Urinary bladder (tissue), 3 donors: ENCODE measurements at regions not wholly inside any gene's neighbourhood (a gene's known extent, or its start where the extent isn't known, plus 50 kb on each side); places are given as distances from the start of the nearest gene placed in this dataset.

Experiments used
- DNase-seq: peaks from one replicate; pipeline ENCODE4 v3.0.0-alpha.2; 2015; ENCODE audit errors: extremely low spot score
- H3K27ac ChIP-seq: one replicate; pipeline ENCODE4 v1.5.1; 2013; ENCODE audit warnings: low read depth, mild to moderate bottlenecking, moderate library complexity
- H3K36me3 ChIP-seq: one replicate; pipeline ENCODE4 v1.6.1; 2013; ENCODE audit warnings: mild to moderate bottlenecking, moderate library complexity; ENCODE audit not compliant: insufficient read depth
- H3K4me1 ChIP-seq: one replicate; pipeline ENCODE4 v1.6.1; 2013; ENCODE audit warnings: mild to moderate bottlenecking, moderate library complexity; ENCODE audit not compliant: insufficient read depth
- H3K4me3 ChIP-seq: one replicate; pipeline ENCODE4 v1.5.1; 2013; ENCODE audit warnings: low read depth, low read length
- WGBS: extraction: QIAGEN DNeasy Blood & Tissue Kit; methylation state at CpG from one replicate; pipeline ENCODE4 v1.1.7; 2013; 5-methylcytosine and 5-hydroxymethylcytosine counted together
- donor health status: healthy with polysubstance abuse.
- donor health status: healthy.

DNA sequence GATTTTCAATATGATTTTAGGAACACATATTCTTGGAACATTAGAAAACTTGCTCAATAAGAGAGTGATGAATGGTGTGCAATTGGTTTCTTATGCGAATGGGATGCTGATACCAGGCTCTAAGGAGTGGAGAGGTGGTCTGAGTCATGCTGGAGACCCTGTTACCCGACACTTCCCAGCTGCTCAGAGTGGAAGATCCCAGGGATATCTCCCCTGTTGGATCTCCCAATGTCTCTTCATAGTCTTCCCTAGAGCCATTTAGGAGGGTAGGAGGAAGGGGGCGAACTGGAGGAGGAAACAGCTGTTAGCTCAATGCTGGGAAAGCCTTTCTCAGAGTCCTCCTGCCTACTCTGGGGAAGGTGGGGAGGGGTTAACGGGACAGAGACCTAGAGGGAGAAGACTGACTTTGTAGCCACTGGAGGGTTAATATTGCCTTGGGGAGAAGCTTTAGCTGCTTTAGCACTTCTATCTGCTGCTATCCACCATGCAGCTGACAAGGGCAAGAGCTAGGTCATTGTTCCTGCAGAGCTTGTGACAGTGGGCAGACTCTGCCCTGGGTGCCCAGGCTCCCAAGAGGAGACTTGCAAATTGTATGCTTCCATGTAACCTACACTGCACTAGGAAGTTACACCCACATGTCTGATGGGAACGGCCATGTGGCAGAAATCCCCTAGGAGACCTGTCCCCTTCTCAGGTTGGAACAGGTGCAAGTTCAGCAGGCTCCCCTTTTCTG is 301.0 kb downstream of the GADD45G start:
- DNase-seq: no peak
- WGBS: 74% methylated on average over 5 of the region's 5 CpGs
- Histone ChIP-seq H3K4me1 (no peaks in the 10 kb centered on the region), H3K4me3 (no peak overlapping the region), H3K36me3 (no peaks in the 10 kb centered on the region), H3K27ac (no peak overlapping the region)

DNA sequence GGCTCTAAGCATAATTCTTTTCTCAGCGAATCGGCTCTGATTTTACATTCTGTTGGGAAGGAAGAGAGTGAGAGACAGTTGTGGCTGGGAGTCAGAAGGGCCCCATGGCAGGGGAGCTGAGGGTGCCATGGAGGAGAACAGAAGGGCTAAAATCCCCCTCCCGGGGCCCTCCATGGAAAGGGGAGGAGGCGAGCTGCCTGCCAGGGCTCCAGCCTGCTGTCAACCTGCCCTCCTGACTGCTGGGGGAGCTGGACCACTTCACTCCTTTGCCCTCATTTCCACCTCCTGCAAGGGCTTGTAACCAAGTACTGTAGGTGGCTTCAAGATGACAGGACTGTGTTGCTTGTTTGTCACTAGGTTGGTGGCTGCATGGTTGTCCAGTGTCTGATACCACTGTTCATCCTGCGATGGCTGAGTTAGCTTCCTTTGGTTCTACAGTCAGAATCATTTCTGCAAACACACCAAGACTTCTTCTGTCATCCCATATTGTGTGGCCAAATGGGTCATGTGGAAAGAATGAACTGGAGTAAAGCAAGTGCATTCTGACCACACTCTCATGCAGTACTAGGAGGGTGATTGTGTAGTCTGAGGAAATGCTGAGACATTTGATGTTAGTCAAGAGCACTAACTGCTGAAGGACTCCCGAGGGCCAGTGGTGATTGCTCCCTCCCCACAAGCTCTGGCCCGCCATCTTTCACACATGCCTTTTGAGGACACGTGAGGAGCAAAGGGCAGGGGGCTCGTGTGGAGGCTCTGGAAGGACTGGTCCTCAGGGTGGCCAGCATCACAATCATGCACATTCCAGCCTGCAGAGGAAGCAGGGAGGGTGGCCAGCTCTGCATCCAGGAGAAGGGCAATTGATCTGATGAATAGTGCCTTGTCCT is 307.2 kb downstream of the GADD45G start:
- Histone ChIP-seq H3K27ac (no peak overlapping the region), H3K4me3 (no peak overlapping the region), H3K4me1 (no peaks in the 10 kb centered on the region), H3K36me3 (no peaks in the 10 kb centered on the region)
- DNase-seq: no peak
- WGBS: 81% methylated on average over 9 of the region's 9 CpGs

GRCh38 chr9:89912605-89912953 is 307.8 kb downstream of the GADD45G start:
- no peak for DNase-seq
- H3K27ac ChIP-seq: no peak overlapping the region
- H3K4me1 ChIP-seq: no peaks in the 10 kb centered on the region
- 97% methylated on average over 5 of the region's 5 CpGs for WGBS
- H3K4me3 ChIP-seq: no peak overlapping the region
- H3K36me3 ChIP-seq: no peaks in the 10 kb centered on the region

GRCh38 chr9:89915187-89915586 is 310.4 kb downstream of the GADD45G start:
- Histone ChIP-seq H3K27ac (no peak overlapping the region), H3K4me3 (no peak overlapping the region), H3K4me1 (no peaks in the 10 kb centered on the region), H3K36me3 (no peaks in the 10 kb centered on the region)
- 100% methylated on average over 3 of the region's 3 CpGs for WGBS
- no peak for DNase-seq

DNA sequence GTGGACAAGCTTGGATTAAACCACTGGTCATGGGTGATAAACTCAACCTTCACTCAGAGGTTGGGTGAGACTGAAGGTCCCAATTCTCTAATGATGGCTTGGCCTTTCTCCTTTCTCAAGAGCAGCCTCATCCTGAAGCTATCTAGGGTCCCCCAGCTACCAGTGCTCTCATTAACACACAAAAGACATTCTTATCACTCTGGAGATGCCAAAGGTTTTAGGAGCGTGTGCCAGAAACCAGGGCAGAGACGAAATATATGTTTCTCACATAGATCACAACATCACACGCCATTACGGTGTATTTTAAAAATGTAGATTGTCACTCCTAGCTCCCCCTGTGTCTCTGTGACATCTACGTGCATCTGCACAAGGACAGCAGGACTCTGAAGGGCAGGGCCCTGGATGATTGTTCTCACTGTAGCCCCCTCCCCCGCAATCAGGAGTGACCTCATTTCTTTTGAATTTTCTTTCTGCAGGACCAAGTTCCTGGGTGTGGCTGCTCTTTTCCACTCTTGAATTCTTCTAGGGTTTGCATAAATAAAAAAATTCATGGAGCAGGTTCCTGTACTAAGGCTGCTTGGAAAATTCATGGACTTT is 311.3 kb downstream of the GADD45G start:
- no peaks in the 10 kb centered on the region for H3K4me1 ChIP-seq
- H3K36me3 ChIP-seq: no peaks in the 10 kb centered on the region
- 83% methylated on average over 6 of the region's 6 CpGs for WGBS
- no peak overlapping the region for H3K4me3 ChIP-seq
- DNase-seq: no peak
- no peak overlapping the region for H3K27ac ChIP-seq

- no peak overlapping the region for H3K4me3 ChIP-seq
- H3K4me1 ChIP-seq: no peaks in the 10 kb centered on the region
- H3K27ac ChIP-seq: no peak overlapping the region
- no peak for DNase-seq
- no peaks in the 10 kb centered on the region for H3K36me3 ChIP-seq
- over 99% methylated on average over 9 of the region's 9 CpGs for WGBS
Measured at GRCh38 chr9:89917861-89918260, 313.0 kb downstream of the GADD45G start.

DNA sequence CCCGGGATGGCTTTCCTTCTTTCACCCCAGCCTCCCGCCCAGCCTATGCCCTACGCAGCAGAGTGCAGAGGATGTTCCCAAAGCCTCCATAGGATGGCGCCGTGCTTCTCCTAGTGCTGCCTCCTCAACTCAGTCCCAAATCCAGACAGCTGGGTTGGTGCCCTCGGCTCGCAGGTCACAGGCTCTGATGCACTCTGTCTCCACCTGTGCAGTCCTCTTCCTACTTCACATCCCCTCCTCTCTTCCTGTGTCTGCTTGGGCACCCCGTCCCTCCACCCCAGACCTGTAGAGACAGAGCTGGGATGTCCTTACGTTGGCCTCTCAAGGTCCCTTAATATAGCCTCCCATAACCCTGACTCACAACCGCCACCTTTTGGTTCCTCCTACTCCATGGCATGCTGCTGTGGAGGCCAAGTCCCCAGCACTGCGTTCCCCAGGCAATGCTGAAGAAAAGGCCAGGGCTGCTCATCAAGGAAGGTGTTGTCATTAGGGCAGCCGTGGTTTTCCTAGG is 314.4 kb downstream of the GADD45G start:
- DNase-seq: no peak

DNA sequence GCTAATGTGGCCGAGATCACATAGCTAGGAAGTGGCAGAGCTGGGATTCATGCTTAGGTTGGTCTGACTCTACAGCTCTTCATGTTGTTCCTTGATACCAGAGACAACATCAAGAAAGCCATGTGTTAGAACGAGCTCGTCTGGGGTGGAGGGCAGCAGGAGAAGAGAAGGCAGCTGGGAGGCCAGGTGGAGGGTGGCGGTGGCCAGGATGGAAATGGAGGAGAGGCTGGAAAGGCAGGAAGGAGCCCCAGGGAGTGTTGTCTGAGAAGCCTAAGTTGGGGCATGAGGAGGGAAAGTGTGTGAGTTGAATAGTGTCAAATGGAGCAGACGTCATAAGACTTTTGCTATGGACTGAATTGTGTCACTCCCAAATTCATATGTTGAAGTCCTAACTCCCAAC is 315.3 kb downstream of the GADD45G start:
- DNase-seq: no peak
- WGBS: 95% methylated on average over 5 of the region's 5 CpGs

More for the DNA sequence above, 314.4 kb downstream of the GADD45G start:
- H3K36me3 ChIP-seq: no peaks in the 10 kb centered on the region
- no peak overlapping the region for H3K27ac ChIP-seq
- H3K4me1 ChIP-seq: no peaks in the 10 kb centered on the region
- WGBS: 70% methylated on average over 12 of the region's 12 CpGs
- no peak overlapping the region for H3K4me3 ChIP-seq

GRCh38 chr9:89920951-89921350 is 316.1 kb downstream of the GADD45G start:
- H3K27ac ChIP-seq: no peak overlapping the region
- no peaks in the 10 kb centered on the region for H3K4me1 ChIP-seq
- no peak for DNase-seq
- no peaks in the 10 kb centered on the region for H3K36me3 ChIP-seq
- H3K4me3 ChIP-seq: no peak overlapping the region
- 91% methylated on average over 8 of the region's 8 CpGs for WGBS

More for the DNA sequence above, 315.3 kb downstream of the GADD45G start:
- Histone ChIP-seq H3K4me1 (no peaks in the 10 kb centered on the region), H3K36me3 (no peaks in the 10 kb centered on the region), H3K27ac (no peak overlapping the region), H3K4me3 (no peak overlapping the region)

DNA sequence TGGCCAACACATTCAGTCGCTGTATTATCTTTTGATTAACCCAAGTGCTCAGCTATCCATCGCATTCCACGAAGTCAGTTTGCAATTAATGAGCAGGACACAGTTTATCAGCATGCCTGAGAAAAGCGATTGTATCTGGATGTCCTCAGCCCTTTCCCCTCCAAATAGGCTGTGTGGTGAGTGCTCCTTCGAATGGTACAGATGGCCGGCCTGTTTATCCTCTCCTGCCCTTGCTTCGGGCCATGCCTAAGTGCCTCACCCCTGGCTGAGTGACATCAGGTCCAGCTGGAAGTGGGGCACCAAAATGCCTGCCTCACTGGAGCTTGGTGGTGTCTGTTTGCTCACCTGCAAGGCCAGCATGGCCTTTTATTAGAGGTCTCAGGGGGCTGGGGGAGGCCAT is 317.3 kb downstream of the GADD45G start:
- no peak for DNase-seq
- Histone ChIP-seq H3K4me1 (no peaks in the 10 kb centered on the region), H3K36me3 (no peaks in the 10 kb centered on the region), H3K4me3 (no peak overlapping the region), H3K27ac (no peak overlapping the region)
- WGBS: 83% methylated on average over 7 of the region's 7 CpGs

GRCh38 chr9:89923174-89923573 is 318.4 kb downstream of the GADD45G start:
- Histone ChIP-seq H3K36me3 (no peaks in the 10 kb centered on the region), H3K4me1 (no peaks in the 10 kb centered on the region)
- 94% methylated on average over 7 of the region's 7 CpGs for WGBS

DNA sequence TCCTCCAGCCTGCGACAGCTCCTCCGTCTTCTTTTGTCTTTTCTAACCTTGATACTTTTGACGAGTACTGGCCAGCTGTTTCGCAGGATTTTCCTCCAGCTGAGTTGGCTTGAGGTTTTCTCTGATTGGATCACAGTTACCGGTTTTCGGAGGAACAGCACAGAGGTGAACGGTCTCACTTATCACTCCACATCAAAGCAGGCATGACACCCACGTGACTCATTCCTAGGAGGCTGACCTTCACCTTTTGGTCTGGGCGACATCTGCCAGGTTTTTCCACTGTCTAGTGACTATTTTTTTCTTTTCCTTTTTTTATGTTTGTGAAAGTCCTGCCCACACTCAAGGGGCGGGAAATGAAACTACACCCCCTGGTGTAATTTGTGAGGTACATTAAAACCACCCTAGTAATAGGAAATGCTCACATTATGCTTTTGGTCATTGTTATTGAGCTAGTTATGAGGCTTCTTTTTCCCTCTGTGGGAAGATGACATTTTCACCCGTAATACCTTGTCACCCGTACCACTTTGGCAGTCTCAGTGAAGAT is 319.2 kb downstream of the GADD45G start:
- Histone ChIP-seq H3K4me3 (no peak overlapping the region), H3K27ac (no peak overlapping the region), H3K36me3 (no peaks in the 10 kb centered on the region), H3K4me1 (no peaks in the 10 kb centered on the region)
- 72% methylated on average over 12 of the region's 12 CpGs for WGBS
- DNase-seq: no peak

More at GRCh38 chr9:89923174-89923573, 318.4 kb downstream of the GADD45G start:
- H3K4me3 ChIP-seq: no peak overlapping the region
- H3K27ac ChIP-seq: no peak overlapping the region
- no peak for DNase-seq

DNA sequence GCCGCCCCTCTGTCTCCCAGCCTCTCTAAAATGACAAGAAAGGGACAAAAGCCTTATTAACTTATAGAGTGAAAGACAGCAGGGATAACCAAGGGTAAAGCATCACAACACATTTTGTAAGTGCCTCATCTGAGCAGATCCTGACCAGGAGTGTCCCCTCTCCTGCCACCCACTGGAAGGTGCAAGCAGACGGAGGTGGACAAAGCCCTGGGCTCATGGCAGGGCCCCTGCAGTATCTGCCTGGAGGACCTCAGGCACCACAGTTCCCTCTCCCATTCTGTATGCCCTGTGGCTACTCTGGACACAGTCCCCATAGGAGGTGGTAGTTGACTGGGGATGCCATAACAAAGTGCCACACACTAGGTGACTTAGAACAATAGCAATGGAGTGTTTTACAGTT is 319.8 kb downstream of the GADD45G start:
- H3K4me1 ChIP-seq: no peaks in the 10 kb centered on the region
- no peak overlapping the region for H3K27ac ChIP-seq
- 98% methylated on average over 2 of the region's 2 CpGs for WGBS
- H3K4me3 ChIP-seq: no peak overlapping the region
- no peaks in the 10 kb centered on the region for H3K36me3 ChIP-seq
- no peak for DNase-seq
